ENCODE measurements at regions not wholly inside any gene's neighbourhood (a gene's known extent, or its start where the extent isn't known, plus 50 kb on each side); places are given as distances from the start of the nearest gene placed in this dataset.

- FAIRE-seq (no peak), DNase-seq (ENCODE audit: insufficient read length, low spot score) (no peak)
- TF ChIP-seq, protein P1, sequence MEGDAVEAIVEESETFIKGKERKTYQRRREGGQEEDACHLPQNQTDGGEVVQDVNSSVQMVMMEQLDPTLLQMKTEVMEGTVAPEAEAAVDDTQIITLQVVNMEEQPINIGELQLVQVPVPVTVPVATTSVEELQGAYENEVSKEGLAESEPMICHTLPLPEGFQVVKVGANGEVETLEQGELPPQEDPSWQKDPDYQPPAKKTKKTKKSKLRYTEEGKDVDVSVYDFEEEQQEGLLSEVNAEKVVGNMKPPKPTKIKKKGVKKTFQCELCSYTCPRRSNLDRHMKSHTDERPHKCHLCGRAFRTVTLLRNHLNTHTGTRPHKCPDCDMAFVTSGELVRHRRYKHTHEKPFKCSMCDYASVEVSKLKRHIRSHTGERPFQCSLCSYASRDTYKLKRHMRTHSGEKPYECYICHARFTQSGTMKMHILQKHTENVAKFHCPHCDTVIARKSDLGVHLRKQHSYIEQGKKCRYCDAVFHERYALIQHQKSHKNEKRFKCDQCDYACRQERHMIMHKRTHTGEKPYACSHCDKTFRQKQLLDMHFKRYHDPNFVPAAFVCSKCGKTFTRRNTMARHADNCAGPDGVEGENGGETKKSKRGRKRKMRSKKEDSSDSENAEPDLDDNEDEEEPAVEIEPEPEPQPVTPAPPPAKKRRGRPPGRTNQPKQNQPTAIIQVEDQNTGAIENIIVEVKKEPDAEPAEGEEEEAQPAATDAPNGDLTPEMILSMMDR (IDR thresholded peaks at IDR 0.05; ENCODE audit: insufficient read depth, missing control alignments) = no peak
These were observed 165.8 kb downstream of the LARP7 start for GRCh38 chr4:112802780-112803179.

GRCh38 chr4:112807083-112807482 lies 170.1 kb downstream of the LARP7 start:
- TF ChIP-seq, protein P1 (IDR thresholded peaks at IDR 0.05; ENCODE audit: insufficient read depth, missing control alignments) = no peak
- no peak for DNase-seq (ENCODE audit: insufficient read length, low spot score)
- no peak for FAIRE-seq

DNA sequence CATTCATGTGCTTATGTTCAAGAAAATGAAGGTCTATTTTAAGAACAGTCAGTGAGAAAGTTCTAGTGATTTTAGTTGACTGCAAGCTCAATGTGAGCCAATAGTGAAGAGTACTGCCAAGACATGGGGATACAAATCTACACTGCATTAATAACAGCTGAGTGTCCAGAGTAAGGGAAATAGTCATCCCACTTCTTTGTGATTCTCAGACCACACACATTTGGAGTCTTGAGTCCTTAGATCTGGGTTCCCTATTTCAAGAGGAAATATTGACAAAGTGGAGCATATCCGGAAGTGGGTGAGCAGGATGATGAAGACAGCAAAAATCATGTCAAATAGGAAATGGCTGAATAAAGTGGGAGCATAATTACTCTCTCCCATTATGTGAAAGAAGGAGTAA lies 171.1 kb downstream of the LARP7 start:
- DNase-seq (ENCODE audit: insufficient read length, low spot score) (no peak), FAIRE-seq (no peak)
- TF ChIP-seq, protein P1 (IDR thresholded peaks at IDR 0.05; ENCODE audit: insufficient read depth, missing control alignments) = no peak

DNA sequence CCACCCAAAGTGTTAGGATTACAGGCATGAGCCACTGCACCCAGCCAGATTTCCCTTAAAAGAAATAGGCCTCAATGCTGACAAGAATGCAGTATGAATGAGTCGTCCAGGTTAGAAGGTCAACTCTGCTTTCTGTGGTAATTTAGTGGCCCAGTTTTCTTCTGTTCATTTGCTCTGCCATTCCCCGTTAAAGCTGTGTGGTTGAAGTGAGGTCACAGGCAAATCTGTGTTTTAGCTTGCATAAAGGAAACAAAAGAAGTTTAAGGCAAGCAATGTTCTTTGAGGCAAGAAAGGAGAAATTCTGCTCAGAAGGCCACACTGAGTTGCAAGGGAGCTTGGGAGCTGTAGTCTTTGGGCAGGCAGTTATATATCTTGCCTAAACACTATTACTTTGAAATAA lies 176.8 kb downstream of the LARP7 start:
- TF ChIP-seq, protein P1 (IDR thresholded peaks at IDR 0.05; ENCODE audit: insufficient read depth, missing control alignments) = no peak
- DNase-seq (ENCODE audit: insufficient read length, low spot score) (no peak), FAIRE-seq (no peak)

DNA sequence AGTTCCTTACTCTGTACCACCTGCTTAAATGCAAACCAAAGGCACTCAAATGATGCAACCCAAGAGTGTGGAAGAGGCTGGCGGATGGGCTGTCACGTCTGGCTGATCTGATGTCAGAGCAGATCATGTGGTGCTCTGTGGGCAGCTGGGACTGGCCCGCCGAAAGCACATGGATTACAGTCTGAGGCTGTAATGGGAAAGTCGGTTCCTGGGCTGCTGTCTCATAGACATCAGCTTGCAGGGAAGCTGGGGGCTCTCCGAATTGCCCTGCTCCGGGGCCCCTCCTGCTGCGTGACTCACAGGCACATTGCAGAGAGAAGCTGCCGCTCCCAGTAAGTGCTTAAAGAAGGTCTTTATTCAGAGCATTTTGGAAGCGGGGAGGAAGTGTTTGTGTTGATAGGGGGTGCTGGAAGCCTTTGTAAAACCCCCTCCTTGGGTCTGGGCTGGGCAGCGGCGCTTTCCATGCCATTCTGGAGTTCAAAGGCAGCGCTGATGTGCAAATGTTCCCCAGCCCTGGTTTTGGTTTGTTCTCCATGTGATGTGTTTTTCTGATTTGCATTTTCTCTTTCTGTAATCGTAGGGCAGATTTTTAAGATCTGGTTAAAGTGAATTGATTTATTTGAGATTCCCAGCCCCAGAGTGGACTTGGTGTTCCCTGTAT lies 181.1 kb downstream of the LARP7 start:
- TF ChIP-seq, protein P1 (IDR thresholded peaks at IDR 0.05; ENCODE audit: insufficient read depth, missing control alignments) = no peak
- FAIRE-seq (no peak), DNase-seq (ENCODE audit: insufficient read length, low spot score) (no peak)

GRCh38 chr4:112818594-112818965 lies 181.6 kb downstream of the LARP7 start:
- no peak for DNase-seq (ENCODE audit: insufficient read length, low spot score)
- FAIRE-seq = no peak

DNA sequence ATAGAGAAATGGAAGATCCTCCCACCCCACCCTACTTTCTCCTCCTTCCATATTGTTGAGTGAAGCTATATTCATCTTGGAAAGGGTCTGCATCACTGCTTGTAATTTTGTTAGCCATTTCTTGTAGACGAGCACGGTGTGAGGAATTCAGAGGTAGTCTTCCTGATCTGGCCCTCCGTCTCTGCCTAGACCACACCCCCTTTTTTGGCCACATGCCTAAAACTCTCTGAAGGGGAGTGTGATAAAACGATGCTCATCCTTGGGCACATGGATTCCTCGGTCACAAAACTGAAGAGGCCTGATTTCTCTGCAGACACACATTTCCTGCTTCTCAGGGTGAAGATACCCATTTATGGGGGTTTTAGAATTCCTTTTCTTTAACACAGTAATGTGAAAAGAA lies 182.8 kb downstream of the LARP7 start:
- FAIRE-seq = no peak
- DNase-seq (ENCODE audit: insufficient read length, low spot score) = no peak
- TF ChIP-seq, protein P1 (IDR thresholded peaks at IDR 0.05; ENCODE audit: insufficient read depth, missing control alignments) = no peak

More at GRCh38 chr4:112818594-112818965, 181.6 kb downstream of the LARP7 start:
- TF ChIP-seq, protein P1 (IDR thresholded peaks at IDR 0.05; ENCODE audit: insufficient read depth, missing control alignments) = no peak
